Hepatocyte (in vitro differentiated cells): ENCODE measurements at regions not wholly inside any gene's neighbourhood (a gene's known extent, or its start where the extent isn't known, plus 50 kb on each side); places are given as distances from the start of the nearest gene placed in this dataset.

Experiments used
- CTCF ChIP-seq: fragments of 200-600 bp; sonication (generic); IDR thresholded peaks from 2 replicates; pipeline ENCODE4 v1.5.1; 2016; ENCODE audit warnings: antibody characterized with exemption, mild to moderate bottlenecking; ENCODE audit not compliant: poor library complexity
- EZH2phosphoT487 ChIP-seq: fragments of 200-600 bp; sonication (generic); IDR thresholded peaks from one replicate; pipeline ENCODE4 v1.6.1; 2018; ENCODE audit warnings: antibody characterized with exemption, mild to moderate bottlenecking, low read depth, moderate library complexity; ENCODE audit not compliant: unreplicated experiment, severe bottlenecking

DNA sequence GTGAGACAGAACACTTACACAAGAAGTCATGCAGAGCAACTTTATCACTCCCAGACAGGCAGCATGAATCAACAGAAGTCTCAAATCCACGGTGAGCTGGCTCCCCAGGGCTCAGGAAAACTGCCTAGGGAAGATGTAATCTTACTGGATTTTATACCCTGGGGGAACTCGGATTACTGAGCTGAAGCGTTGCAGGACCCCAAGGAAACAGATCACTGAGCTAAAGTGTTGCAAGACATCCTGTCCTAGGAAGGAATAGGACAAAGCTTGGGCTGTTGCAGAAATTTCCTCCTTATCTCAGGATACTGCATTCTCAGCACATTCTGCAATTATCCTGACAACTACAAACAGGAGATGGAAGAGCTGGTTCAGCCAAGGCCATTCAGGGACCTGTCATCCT is 224.8 kb downstream of the TFAP2A start:
- TF ChIP-seq CTCF = no peak
- no peak for TF ChIP-seq EZH2phosphoT487
